GM13977 (cell line): ENCODE measurements at regions not wholly inside any gene's neighbourhood (a gene's known extent, or its start where the extent isn't known, plus 50 kb on each side); places are given as distances from the start of the nearest gene placed in this dataset.

ENCODE experiments used
- DNase-seq: peaks from one replicate; pipeline ENCODE4 v3.0.0; 2012; ENCODE audit warnings: low spot score
- CTCF ChIP-seq: IDR thresholded peaks from 2 replicates; pipeline ENCODE4 v1.5.1; 2012; ENCODE audit warnings: mild to moderate bottlenecking, control low read depth; ENCODE audit not compliant: insufficient read depth; ENCODE audit errors: extremely low read depth, missing control alignments
- in situ Hi-C: fragments of 300-500 bp; cut with MboI; formaldehyde crosslinking; loops from one replicate; pipeline ENCODE4 v1.12.0; 2022; ENCODE audit warnings: low sequenced_read_pairs, low pct_unique_long_range_greater_than_20kb, mixed read lengths, inconsistent platforms; ENCODE audit not compliant: unreplicated experiment

GRCh38 chr3:159919873-159920272 is 68.8 kb upstream of the IL12A start:
- TF ChIP-seq CTCF, result no peak
- in situ Hi-C loops, result no loop called here
- DNase-seq, result no peak

DNA sequence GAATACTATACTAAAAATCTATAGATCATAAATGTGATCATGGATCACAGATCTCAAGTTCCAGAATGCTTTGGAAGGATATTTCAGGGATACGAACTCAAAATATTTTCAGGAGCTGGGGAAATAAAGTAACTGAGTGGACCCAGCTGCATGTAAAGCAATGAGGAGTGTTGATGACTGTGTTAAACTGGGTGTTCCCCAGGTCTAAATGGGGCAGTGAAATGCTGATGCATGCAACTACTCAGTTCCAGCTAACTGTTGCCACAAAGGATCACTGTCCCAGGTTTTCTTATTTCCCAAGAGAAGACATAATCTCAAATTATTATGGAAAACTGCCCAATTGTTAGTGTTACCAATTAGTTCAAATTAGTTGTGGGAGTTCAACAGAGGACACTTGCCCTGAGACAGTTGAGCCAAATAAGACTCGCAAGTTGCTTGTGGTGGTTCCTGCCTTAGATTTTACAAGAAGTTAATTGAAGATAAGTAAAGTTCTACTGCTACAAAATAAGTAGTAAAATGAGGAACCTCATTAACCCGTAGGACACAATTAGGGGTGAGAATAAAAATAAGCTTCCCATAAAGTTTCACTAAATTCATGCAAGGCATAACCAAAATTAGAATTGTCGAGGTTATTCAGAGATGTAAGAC is 66.3 kb upstream of the IL12A start:
- DNase-seq, result no peak
- TF ChIP-seq CTCF, result no peak
- in situ Hi-C loops, result no loop called here

GRCh38 chr3:159922861-159923312 is 65.7 kb upstream of the IL12A start:
- in situ Hi-C loops, result no loop called here
- TF ChIP-seq CTCF, result no peak
- peak; percentile 53 for DNase-seq

- no peak for TF ChIP-seq CTCF
- no peak for DNase-seq
- in situ Hi-C loops, result no loop called here
Measured at GRCh38 chr3:159923336-159923735, 65.3 kb upstream of the IL12A start.

- in situ Hi-C loops, result no loop called here
- DNase-seq, result no peak
- TF ChIP-seq CTCF, result no peak
Measured at GRCh38 chr3:159923956-159924355, 64.7 kb upstream of the IL12A start.

DNA sequence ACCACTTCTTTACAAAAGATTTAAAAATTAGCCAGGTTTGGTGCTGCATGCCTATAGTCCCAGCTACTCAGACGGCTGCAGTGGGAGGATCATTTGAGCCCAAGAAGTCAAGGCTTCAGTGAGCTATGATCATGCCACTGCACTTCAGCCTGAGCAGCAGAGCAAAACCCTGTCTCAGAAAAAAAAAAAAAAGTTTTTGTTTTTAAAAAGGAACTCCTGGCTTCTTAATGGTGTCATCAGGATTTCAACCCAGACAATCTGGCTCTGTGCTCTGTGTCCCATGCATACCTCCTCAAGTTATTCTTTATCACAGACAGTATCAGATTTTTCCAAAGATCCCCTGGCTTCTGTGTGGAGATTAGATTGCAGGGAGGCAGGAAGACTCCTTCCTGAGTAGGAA is 64.2 kb upstream of the IL12A start:
- in situ Hi-C loops, result no loop called here
- TF ChIP-seq CTCF, result no peak
- DNase-seq, result no peak
